Endothelial cell of umbilical vein (primary cell): ENCODE measurements at regions not wholly inside any gene's neighbourhood (a gene's known extent, or its start where the extent isn't known, plus 50 kb on each side); places are given as distances from the start of the nearest gene placed in this dataset.

ENCODE experiments used
- BruUV-seq: library from RNA; stranded (reverse); fragments of 400-500 nt; replicated peaks from 2 replicates; lab custom pipeline; 2021; lab: Mats Ljungman, UMichigan
- CTCF ChIA-PET: fragments of 300-600, 350-600 bp; sonication (Branson Sonifier 250); formaldehyde crosslinking; loops from one replicate; lab custom pipeline; 2021; ENCODE audit warnings: antibody characterized with exemption, inconsistent platforms; lab: Charles Lee
- POLR2A ChIA-PET: fragments of 300-600, 350-600 bp; sonication (Branson Sonifier 250); formaldehyde crosslinking; loops from one replicate; lab custom pipeline; 2021; ENCODE audit warnings: antibody characterized with exemption, inconsistent platforms; lab: Charles Lee
- DNase-seq: peaks from one replicate; pipeline ENCODE4 v3.0.0-alpha.2; 2011; ENCODE audit warnings: low read depth, low spot score
- FAIRE-seq: peaks from 2 replicates; lab custom pipeline; 2011; peaks lifted over from hg19 to GRCh38; lab: Jason Lieb, UNC
- H2AFZ ChIP-seq: 2 replicates; pipeline ENCODE4 v1.6.0; 2012; ENCODE audit warnings: low read depth, low read length, control low read depth, inconsistent platforms
- H3K27ac ChIP-seq: 2 replicates; pipeline ENCODE4 v1.5.1; 2011; ENCODE audit warnings: low read depth, mild to moderate bottlenecking, control low read depth, low read length, moderate library complexity; ENCODE audit not compliant: insufficient read depth
- H3K27me3 ChIP-seq, 2 experiments: 2 replicates each; pipeline versions ENCODE4 v1.6.0 to v1.6.1; 2011; ENCODE audit warnings: low read length in 2 of 2, mixed read lengths in 1 of 2; ENCODE audit not compliant: control insufficient read depth in 2 of 2, insufficient read depth in 2 of 2
- H3K36me3 ChIP-seq, 2 experiments: 2 replicates in 1 of 2; 3 replicates in 1 of 2; pipeline ENCODE4 v1.5.1; 2011; ENCODE audit warnings: low read length in 2 of 2, mild to moderate bottlenecking in 1 of 2, moderate library complexity in 1 of 2; ENCODE audit not compliant: control insufficient read depth in 2 of 2, insufficient read depth in 2 of 2; ENCODE audit errors: extremely low read depth in 1 of 2
- H3K4me1 ChIP-seq: 3 replicates; pipeline ENCODE4 v1.5.1; 2011; ENCODE audit warnings: mild to moderate bottlenecking, low read length; ENCODE audit not compliant: control insufficient read depth, insufficient read depth; ENCODE audit errors: extremely low read depth
- H3K4me2 ChIP-seq: 2 replicates; pipeline ENCODE4 v1.6.1; 2011; ENCODE audit warnings: low read length, control low read depth, mixed read lengths; ENCODE audit not compliant: insufficient read depth
- H3K4me3 ChIP-seq, 3 experiments: fragments of 200-600 bp in 1 of 3; sonication (generic), shearing (Covaris generic) in 1 of 3; replicated peaks in 1 of 3; 2 replicates each; pipeline ENCODE4 v1.5.1; 2011 to 2016; ENCODE audit warnings: control low read depth in 3 of 3, low read length in 3 of 3, mild to moderate bottlenecking in 2 of 3, inconsistent platforms in 1 of 3, low read depth in 1 of 3, moderate library complexity in 1 of 3; ENCODE audit not compliant: insufficient read depth in 1 of 3
- H3K79me2 ChIP-seq: 2 replicates; pipeline ENCODE4 v1.6.0; 2012; ENCODE audit warnings: low read length, inconsistent platforms; ENCODE audit not compliant: control insufficient read depth, insufficient read depth
- H3K9ac ChIP-seq: replicated peaks from 2 replicates; pipeline ENCODE3; 2011; ENCODE audit warnings: low read length, control low read depth; ENCODE audit not compliant: insufficient read depth; ENCODE audit errors: extremely low read depth
- H3K9me1 ChIP-seq: replicated peaks from 3 replicates; pipeline ENCODE4 v1.6.0; 2011; ENCODE audit warnings: mild to moderate bottlenecking, low read length; ENCODE audit not compliant: control insufficient read depth, insufficient read depth; ENCODE audit errors: extremely low read depth
- H3K9me3 ChIP-seq: replicated peaks from 2 replicates; pipeline ENCODE4 v1.5.1; 2012; ENCODE audit warnings: low read length, inconsistent platforms; ENCODE audit not compliant: control insufficient read depth, insufficient read depth
- H4K20me1 ChIP-seq: replicated peaks from 2 replicates; pipeline ENCODE3; 2011; ENCODE audit warnings: mild to moderate bottlenecking, low read length; ENCODE audit not compliant: control insufficient read depth, insufficient read depth; ENCODE audit errors: extremely low read depth
- CTCF ChIP-seq, 2 donors: IDR thresholded peaks; 1 replicate in 1 of 2; 2 replicates in 1 of 2; pipeline ENCODE4 v1.5.1; 2011; ENCODE audit warnings: low read length in 2 of 2, mild to moderate bottlenecking in 2 of 2, moderate library complexity in 2 of 2, control low read depth in 1 of 2, inconsistent platforms in 1 of 2, low read depth in 1 of 2; ENCODE audit not compliant: insufficient read depth in 1 of 2; ENCODE audit errors: extremely low read depth in 1 of 2
- EZH2 ChIP-seq: IDR thresholded peaks from 2 replicates; pipeline ENCODE4 v1.6.1; 2012; ENCODE audit warnings: borderline replicate concordance, low read depth, mild to moderate bottlenecking, moderate library complexity, low read length, inconsistent platforms; ENCODE audit not compliant: severe bottlenecking
- FOS ChIP-seq: IDR thresholded peaks from 2 replicates; pipeline ENCODE4 v1.6.1; 2011; ENCODE audit warnings: mild to moderate bottlenecking, low read length, moderate library complexity, borderline replicate concordance; ENCODE audit not compliant: insufficient read depth
- JUN ChIP-seq: IDR thresholded peaks from 2 replicates; pipeline ENCODE4 v1.6.1; 2011; ENCODE audit warnings: borderline replicate concordance, low read depth; ENCODE audit not compliant: insufficient read length, insufficient read depth
- dilution Hi-C: fragments of 300-500 bp; cut with MboI; formaldehyde crosslinking; loops from one replicate; pipeline ENCODE4 v1.15.0; 2019; ENCODE audit warnings: low sequenced_read_pairs; ENCODE audit not compliant: extremely low pct_ligation_motif_present
- intact Hi-C: fragments of 100-400 bp; cut with micrococcal nuclease; formaldehyde crosslinking; loops from one replicate; pipeline ENCODE4 v1.10.0; 2022

GRCh38 chr17:54466875-54467274, 433.8 kb upstream of the TOM1L1 start:
- no TSS peak for BruUV-seq
- dilution Hi-C loops (no loop called here), intact Hi-C loops (no loop called here)
- no peak overlapping the region for H3K9ac ChIP-seq
- no peaks in the 10 kb centered on the region for H3K27me3 ChIP-seq
- POLR2A ChIA-PET = no interaction called here
- DNase-seq = no peak
- no peak overlapping the region for H2AFZ ChIP-seq
- no peaks in the 10 kb centered on the region for H4K20me1 ChIP-seq
- FAIRE-seq = no peak
- H3K27ac ChIP-seq = no peak overlapping the region
- no peaks in the 10 kb centered on the region for H3K9me3 ChIP-seq
- H3K4me1 ChIP-seq = no peaks in the 10 kb centered on the region
- H3K9me1 ChIP-seq = no peaks in the 10 kb centered on the region
- no peaks in the 10 kb centered on the region for H3K79me2 ChIP-seq
- H3K36me3 ChIP-seq = no peaks in the 10 kb centered on the region
- TF ChIP-seq FOS (no peak), CTCF (IDR thresholded peaks at IDR 0.05; ENCODE audit: extremely low read depth in 1 of 2, insufficient read depth in 1 of 2, low read depth in 1 of 2, low read length in 2 of 2) (no peak)
- no peak overlapping the region for H3K4me3 ChIP-seq
- no peak overlapping the region for H3K4me2 ChIP-seq
- CTCF ChIA-PET = no interaction called here

GRCh38 chr17:54482843-54483242, 417.8 kb upstream of the TOM1L1 start:
- H2AFZ ChIP-seq = no peak overlapping the region
- no peaks in the 10 kb centered on the region for H3K27me3 ChIP-seq
- intact Hi-C loops = no loop called here
- ChIA-PET CTCF (no interaction called here), POLR2A (no interaction called here)
- no peak overlapping the region for H3K27ac ChIP-seq
- BruUV-seq = no TSS peak
- TF ChIP-seq EZH2 = no peak
- no peak for TF ChIP-seq FOS
- TF ChIP-seq JUN = no peak
- dilution Hi-C loops = no loop called here
- H3K4me2 ChIP-seq = no peak overlapping the region
- H3K9ac ChIP-seq = no peak overlapping the region
- no peaks in the 10 kb centered on the region for H3K4me1 ChIP-seq
- H4K20me1 ChIP-seq = no peaks in the 10 kb centered on the region
- no peaks in the 10 kb centered on the region for H3K36me3 ChIP-seq
- FAIRE-seq (no peak), DNase-seq (no peak)
- H3K9me3 ChIP-seq = peaks cover 3% of the 10 kb centered on the region
- no peaks in the 10 kb centered on the region for H3K79me2 ChIP-seq
- H3K4me3 ChIP-seq = no peak overlapping the region
- H3K9me1 ChIP-seq = no peaks in the 10 kb centered on the region
